ENCODE measurements at regions not wholly inside any gene's neighbourhood (a gene's known extent, or its start where the extent isn't known, plus 50 kb on each side); places are given as distances from the start of the nearest gene placed in this dataset.

- H4K91ac ChIP-seq (ENCODE audit: low read depth, low read length, poor library complexity) = peak overlapping the region; percentile 61
- H2BK15ac ChIP-seq (ENCODE audit: low read length) = no peak overlapping the region
- no peak overlapping the region for H2BK5ac ChIP-seq (ENCODE audit: low read length)
- no peak overlapping the region for H3K27ac ChIP-seq (replicated peaks; ENCODE audit: low read length)
- H2BK120ac ChIP-seq (ENCODE audit: low read depth, low read length) = peak overlapping the region; percentile 14
- H3K4me1 ChIP-seq (ENCODE audit: control insufficient read depth in 2 of 2, insufficient read depth in 1 of 2, low read depth in 1 of 2, low read length in 2 of 2) = peaks cover 0 to 19% of the 10 kb centered on the region in 2 donors
- peak overlapping the region in 1 of 2 donors; percentile 53 for H3K4me3 ChIP-seq (ENCODE audit: low read length in 2 of 2)
- no peaks in the 10 kb centered on the region for H3K79me1 ChIP-seq (ENCODE audit: low read depth, low read length)
- DNase-seq (ENCODE audit: low spot score) = no peak
- peak overlapping the region; percentile 67 for H3K18ac ChIP-seq (ENCODE audit: low read length)
- peak overlapping the region; percentile 18 for H3K23ac ChIP-seq (ENCODE audit: low read depth, low read length, poor library complexity)
- no peaks in the 10 kb centered on the region for H3K9me3 ChIP-seq (replicated peaks in 1 of 2; ENCODE audit: control insufficient read depth in 2 of 2, insufficient read depth in 1 of 2, low read depth in 1 of 2, low read length in 2 of 2)
- H3K36me3 ChIP-seq (replicated peaks in 1 of 2; ENCODE audit: control insufficient read depth in 2 of 2, insufficient read depth in 2 of 2, low read length in 2 of 2) = no peaks in the 10 kb centered on the region
- peak overlapping the region; percentile 78 for H2BK12ac ChIP-seq (ENCODE audit: low read length)
- H3K4ac ChIP-seq (ENCODE audit: low read length) = no peak overlapping the region
- H3K9ac ChIP-seq (ENCODE audit: low read depth, low read length, poor library complexity) = no peak overlapping the region
- no peak overlapping the region for H2AFZ ChIP-seq (ENCODE audit: low read length)
- peak overlapping the region; percentile 61 for H2AK5ac ChIP-seq (ENCODE audit: low read depth, low read length)
- H4K8ac ChIP-seq (ENCODE audit: low read depth, low read length) = no peak overlapping the region
- no CpG with 5 or more reads among the region's 13 CpGs for WGBS, 2 donors (ENCODE audit: extremely low coverage in 2 of 2, insufficient read length in 2 of 2, insufficient replicate concordance in 1 of 2)
- H3K27me3 ChIP-seq (ENCODE audit: control insufficient read depth in 3 of 3, insufficient read depth in 3 of 3, low read depth in 1 of 3, low read length in 3 of 3) = peaks cover 0 to 10% (median 0%) of the 10 kb centered on the region in 3 experiments
- no peak overlapping the region for H3K14ac ChIP-seq (ENCODE audit: low read length)
- no peak overlapping the region for H3K4me2 ChIP-seq (ENCODE audit: insufficient read depth, low read length, poor library complexity, severe bottlenecking)
Observed at GRCh38 chr20:59452856-59453255, 151.5 kb upstream of the PHACTR3 start.

DNA sequence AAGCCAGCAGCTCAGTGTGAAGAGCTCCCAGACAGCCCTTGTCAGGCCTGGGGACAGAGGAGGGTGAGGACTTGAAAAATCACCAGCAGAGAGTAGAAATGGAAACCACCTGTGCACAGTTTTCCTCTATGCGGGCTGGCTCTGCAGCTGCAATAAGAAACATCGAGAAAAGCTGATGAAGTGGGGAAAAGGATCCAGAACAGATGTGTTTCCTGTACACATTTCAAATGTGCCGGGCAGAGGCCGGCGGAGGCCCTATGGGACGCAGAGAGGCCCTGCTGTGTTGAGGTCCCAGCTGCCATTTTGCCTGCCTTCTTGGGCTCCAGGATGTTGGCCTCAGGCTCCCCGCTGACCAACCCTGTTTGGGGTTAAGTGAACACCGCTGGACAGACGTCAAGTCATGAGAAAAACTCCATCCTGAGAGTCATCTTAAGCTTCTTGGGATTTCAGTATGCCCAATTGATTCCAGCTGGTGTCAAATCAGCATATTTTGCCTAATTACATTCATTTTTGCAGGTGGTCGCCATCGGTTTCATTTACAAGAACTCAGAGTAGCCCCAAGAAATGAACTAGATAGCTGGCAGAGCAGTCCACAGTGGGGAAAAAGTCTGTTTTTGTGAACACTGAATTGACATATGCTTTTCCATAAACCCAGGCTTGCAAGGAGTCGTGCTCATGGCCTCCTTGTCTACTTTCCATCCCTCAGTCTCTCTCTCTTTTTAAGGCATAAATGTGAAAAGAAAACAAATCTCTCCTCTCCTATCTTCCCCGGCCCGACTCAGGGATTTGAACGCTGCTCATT is 150.4 kb upstream of the PHACTR3 start:
- no peak overlapping the region for H3K14ac ChIP-seq (ENCODE audit: low read length)
- no CpG with 5 or more reads among the region's 15 CpGs for whole genome bisulfite sequencing, 2 donors (ENCODE audit: extremely low coverage in 2 of 2, insufficient read length in 2 of 2, insufficient replicate concordance in 1 of 2)
- no peak overlapping the region for H4K8ac ChIP-seq (ENCODE audit: low read depth, low read length)
- H2BK12ac ChIP-seq (ENCODE audit: low read length) = no peak overlapping the region
- H3K27ac ChIP-seq (replicated peaks; ENCODE audit: low read length) = no peak overlapping the region
- H3K79me1 ChIP-seq (ENCODE audit: low read depth, low read length) = no peaks in the 10 kb centered on the region
- H4K91ac ChIP-seq (ENCODE audit: low read depth, low read length, poor library complexity) = no peak overlapping the region
- peak overlapping the region; percentile 32 for H3K18ac ChIP-seq (ENCODE audit: low read length)
- no peaks in the 10 kb centered on the region for H3K36me3 ChIP-seq (replicated peaks in 1 of 2; ENCODE audit: control insufficient read depth in 2 of 2, insufficient read depth in 2 of 2, low read length in 2 of 2)
- H3K27me3 ChIP-seq (ENCODE audit: control insufficient read depth in 3 of 3, insufficient read depth in 3 of 3, low read depth in 1 of 3, low read length in 3 of 3) = peaks cover 0 to 6% (median 0%) of the 10 kb centered on the region in 3 experiments
- H2BK15ac ChIP-seq (ENCODE audit: low read length) = no peak overlapping the region
- no peak overlapping the region for H2BK5ac ChIP-seq (ENCODE audit: low read length)
- no peak overlapping the region for H2AFZ ChIP-seq (ENCODE audit: low read length)
- H3K4me3 ChIP-seq (ENCODE audit: low read length in 2 of 2) = no peak overlapping the region
- H2BK120ac ChIP-seq (ENCODE audit: low read depth, low read length) = no peak overlapping the region
- peaks cover 0 to 15% of the 10 kb centered on the region in 2 donors for H3K4me1 ChIP-seq (ENCODE audit: control insufficient read depth in 2 of 2, insufficient read depth in 1 of 2, low read depth in 1 of 2, low read length in 2 of 2)
- H3K9me3 ChIP-seq (replicated peaks in 1 of 2; ENCODE audit: control insufficient read depth in 2 of 2, insufficient read depth in 1 of 2, low read depth in 1 of 2, low read length in 2 of 2) = no peaks in the 10 kb centered on the region
- no peak overlapping the region for H3K9ac ChIP-seq (ENCODE audit: low read depth, low read length, poor library complexity)
- H3K4me2 ChIP-seq (ENCODE audit: insufficient read depth, low read length, poor library complexity, severe bottlenecking) = no peak overlapping the region
- H3K23ac ChIP-seq (ENCODE audit: low read depth, low read length, poor library complexity) = no peak overlapping the region
- no peak overlapping the region for H3K4ac ChIP-seq (ENCODE audit: low read length)
- DNase-seq (ENCODE audit: low spot score) = no peak
- H2AK5ac ChIP-seq (ENCODE audit: low read depth, low read length) = no peak overlapping the region

GRCh38 chr20:59455402-59456341 is 148.7 kb upstream of the PHACTR3 start:
- no peak overlapping the region for H3K23ac ChIP-seq (ENCODE audit: low read depth, low read length, poor library complexity)
- no peak overlapping the region for H3K14ac ChIP-seq (ENCODE audit: low read length)
- peak overlapping the region; percentile 70 for H2BK12ac ChIP-seq (ENCODE audit: low read length)
- no peak overlapping the region for H3K9ac ChIP-seq (ENCODE audit: low read depth, low read length, poor library complexity)
- H4K91ac ChIP-seq (ENCODE audit: low read depth, low read length, poor library complexity) = no peak overlapping the region
- peak overlapping the region; percentile 71 for H3K18ac ChIP-seq (ENCODE audit: low read length)
- H3K36me3 ChIP-seq (replicated peaks in 1 of 2; ENCODE audit: control insufficient read depth in 2 of 2, insufficient read depth in 2 of 2, low read length in 2 of 2) = no peaks in the 10 kb centered on the region
- no peak overlapping the region for H3K27ac ChIP-seq (replicated peaks; ENCODE audit: low read length)
- no peaks in the 10 kb centered on the region for H3K9me3 ChIP-seq (replicated peaks in 1 of 2; ENCODE audit: control insufficient read depth in 2 of 2, insufficient read depth in 1 of 2, low read depth in 1 of 2, low read length in 2 of 2)
- peaks cover 0 to 6% (median 0%) of the 10 kb centered on the region in 3 experiments for H3K27me3 ChIP-seq (ENCODE audit: control insufficient read depth in 3 of 3, insufficient read depth in 3 of 3, low read depth in 1 of 3, low read length in 3 of 3)
- peak overlapping the region; percentile 99 for H2BK15ac ChIP-seq (ENCODE audit: low read length)
- WGBS, 2 donors (ENCODE audit: extremely low coverage in 2 of 2, insufficient read length in 2 of 2, insufficient replicate concordance in 1 of 2) = no CpG with 5 or more reads among the region's 8 CpGs
- H2BK5ac ChIP-seq (ENCODE audit: low read length) = no peak overlapping the region
- peak overlapping the region; percentile 22 for H2BK120ac ChIP-seq (ENCODE audit: low read depth, low read length)
- no peak overlapping the region for H4K8ac ChIP-seq (ENCODE audit: low read depth, low read length)
- H2AK5ac ChIP-seq (ENCODE audit: low read depth, low read length) = peak overlapping the region; percentile 92
- no peaks in the 10 kb centered on the region for H3K79me1 ChIP-seq (ENCODE audit: low read depth, low read length)
- peaks cover 0 to 15% of the 10 kb centered on the region in 2 donors for H3K4me1 ChIP-seq (ENCODE audit: control insufficient read depth in 2 of 2, insufficient read depth in 1 of 2, low read depth in 1 of 2, low read length in 2 of 2)
- no peak overlapping the region for H3K4me2 ChIP-seq (ENCODE audit: insufficient read depth, low read length, poor library complexity, severe bottlenecking)
- H3K4me3 ChIP-seq (ENCODE audit: low read length in 2 of 2) = peak overlapping the region in 1 of 2 donors; percentile 7
- no peak overlapping the region for H3K4ac ChIP-seq (ENCODE audit: low read length)
- peak overlapping the region; percentile 46 for H2AFZ ChIP-seq (ENCODE audit: low read length)
- DNase-seq (ENCODE audit: low spot score) = peak; percentile 52

All from neuronal stem cell (in vitro differentiated cells).